ENCODE measurements at regions not wholly inside any gene's neighbourhood (a gene's known extent, or its start where the extent isn't known, plus 50 kb on each side); places are given as distances from the start of the nearest gene placed in this dataset.
"Not testable (repeated sequence)": the region's sequence is repeated elsewhere in the genome, so short reads cannot be mapped to it uniquely, and the experiment has no call there.

- in situ Hi-C loops (cut with MboI; ENCODE audit: low pct_unique_long_range_greater_than_20kb, low sequenced_read_pairs): no loop called here
- no peak for DNase-seq
These were observed 93.3 kb downstream of the GPX5 start for GRCh38 chr6:28618898-28619555.

GRCh38 chr6:28621268-28621667 lies 95.6 kb downstream of the GPX5 start:
- DNase-seq; in situ Hi-C loops (cut with MboI; ENCODE audit: low pct_unique_long_range_greater_than_20kb, low sequenced_read_pairs): not testable (repeated sequence)

- in situ Hi-C loops (cut with MboI; ENCODE audit: low pct_unique_long_range_greater_than_20kb, low sequenced_read_pairs); DNase-seq: not testable (repeated sequence)
These were observed 97.6 kb downstream of the GPX5 start for GRCh38 chr6:28623242-28623641.

- DNase-seq; in situ Hi-C loops (cut with MboI; ENCODE audit: low pct_unique_long_range_greater_than_20kb, low sequenced_read_pairs): not testable (repeated sequence)
These were observed 100.7 kb downstream of the GPX5 start for GRCh38 chr6:28626386-28626785.

GRCh38 chr6:28632326-28632851 lies 106.7 kb downstream of the GPX5 start:
- DNase-seq: peak; percentile 16
- in situ Hi-C loops (cut with MboI; ENCODE audit: low pct_unique_long_range_greater_than_20kb, low sequenced_read_pairs): no loop called here

- in situ Hi-C loops (cut with MboI; ENCODE audit: low pct_unique_long_range_greater_than_20kb, low sequenced_read_pairs): no loop called here
- DNase-seq: no peak
These were observed 107.9 kb downstream of the GPX5 start for GRCh38 chr6:28633445-28634215.

GRCh38 chr6:28634411-28634760 lies 108.7 kb downstream of the GPX5 start:
- DNase-seq: no peak
- in situ Hi-C loops (cut with MboI; ENCODE audit: low pct_unique_long_range_greater_than_20kb, low sequenced_read_pairs): no loop called here

GRCh38 chr6:28634761-28635546 lies 109.3 kb downstream of the GPX5 start:
- in situ Hi-C loops (cut with MboI; ENCODE audit: low pct_unique_long_range_greater_than_20kb, low sequenced_read_pairs): no loop called here
- DNase-seq: no peak

GRCh38 chr6:28635547-28636158 lies 110.0 kb downstream of the GPX5 start:
- in situ Hi-C loops (cut with MboI; ENCODE audit: low pct_unique_long_range_greater_than_20kb, low sequenced_read_pairs): no loop called here
- no peak for DNase-seq

- DNase-seq: no peak
- in situ Hi-C loops (cut with MboI; ENCODE audit: low pct_unique_long_range_greater_than_20kb, low sequenced_read_pairs): no loop called here
These were observed 113.2 kb downstream of the GPX5 start for GRCh38 chr6:28638787-28639430.

- DNase-seq; in situ Hi-C loops (cut with MboI; ENCODE audit: low pct_unique_long_range_greater_than_20kb, low sequenced_read_pairs): not testable (repeated sequence)
These were observed 114.0 kb downstream of the GPX5 start for GRCh38 chr6:28639445-28640290.

GRCh38 chr6:28643017-28643740 lies 117.5 kb downstream of the GPX5 start:
- peak; percentile 79 for DNase-seq
- in situ Hi-C loops (cut with MboI; ENCODE audit: low pct_unique_long_range_greater_than_20kb, low sequenced_read_pairs): no loop called here

GRCh38 chr6:28646650-28647049 lies 121.0 kb downstream of the GPX5 start:
- in situ Hi-C loops (cut with MboI; ENCODE audit: low pct_unique_long_range_greater_than_20kb, low sequenced_read_pairs): no loop called here
- DNase-seq: no peak

GRCh38 chr6:28648035-28648877 lies 122.6 kb downstream of the GPX5 start:
- in situ Hi-C loops (cut with MboI; ENCODE audit: low pct_unique_long_range_greater_than_20kb, low sequenced_read_pairs): no loop called here
- peak; percentile 91 for DNase-seq

GRCh38 chr6:28648878-28649375 lies 123.2 kb downstream of the GPX5 start:
- in situ Hi-C loops (cut with MboI; ENCODE audit: low pct_unique_long_range_greater_than_20kb, low sequenced_read_pairs): no loop called here
- peak; percentile 81 for DNase-seq

GRCh38 chr6:28651161-28651560 lies 125.5 kb downstream of the GPX5 start:
- no peak for DNase-seq
- in situ Hi-C loops (cut with MboI; ENCODE audit: low pct_unique_long_range_greater_than_20kb, low sequenced_read_pairs): no loop called here

Measured in KBM-7 (cell line).